T-helper 1 cell (primary cell): ENCODE measurements at regions not wholly inside any gene's neighbourhood (a gene's known extent, or its start where the extent isn't known, plus 50 kb on each side); places are given as distances from the start of the nearest gene placed in this dataset.

Source experiments
- DNase-seq, 5 donors: peaks; one replicate each; pipeline ENCODE4 v3.0.0-alpha.2; 2012 to 2020

DNA sequence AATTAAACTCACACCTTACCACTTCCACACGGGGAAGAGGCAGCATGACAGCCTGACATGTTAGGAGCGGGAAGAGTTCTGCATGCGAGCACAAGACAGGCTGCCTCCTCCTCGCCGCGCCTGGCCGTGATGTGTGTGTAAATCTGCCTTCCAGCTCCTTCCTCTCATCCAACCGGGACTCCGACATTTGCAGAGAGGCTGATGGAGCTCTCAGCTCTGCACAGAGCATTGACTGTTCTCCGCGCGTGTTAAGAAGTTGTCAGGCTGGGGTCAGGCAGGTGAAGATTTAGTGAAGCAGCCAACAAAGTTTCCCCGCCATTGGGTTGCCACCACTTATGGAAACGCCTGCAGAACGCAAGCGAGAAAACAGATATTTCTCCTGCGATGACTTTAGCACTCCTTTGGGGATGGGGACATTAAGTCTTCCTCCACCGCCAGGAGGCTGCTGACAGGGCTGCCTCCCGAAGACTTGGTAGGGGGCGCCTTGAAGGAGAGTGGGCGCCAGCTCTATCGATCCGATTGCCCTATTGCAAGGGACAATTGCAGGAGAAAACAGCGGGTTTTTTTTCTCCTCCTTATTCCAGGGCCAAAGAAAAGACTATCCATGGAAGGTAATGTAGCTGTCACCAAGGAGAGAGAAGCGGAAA lies 213.9 kb upstream of the TSHZ3 start:
- no peak for DNase-seq

- no peak for DNase-seq
Observed at GRCh38 chr19:31567776-31568175, 218.5 kb upstream of the TSHZ3 start.

- DNase-seq: no peak
Observed at GRCh38 chr19:31568724-31569123, 219.5 kb upstream of the TSHZ3 start.

GRCh38 chr19:31570718-31571117 lies 221.5 kb upstream of the TSHZ3 start:
- DNase-seq: no peak

DNA sequence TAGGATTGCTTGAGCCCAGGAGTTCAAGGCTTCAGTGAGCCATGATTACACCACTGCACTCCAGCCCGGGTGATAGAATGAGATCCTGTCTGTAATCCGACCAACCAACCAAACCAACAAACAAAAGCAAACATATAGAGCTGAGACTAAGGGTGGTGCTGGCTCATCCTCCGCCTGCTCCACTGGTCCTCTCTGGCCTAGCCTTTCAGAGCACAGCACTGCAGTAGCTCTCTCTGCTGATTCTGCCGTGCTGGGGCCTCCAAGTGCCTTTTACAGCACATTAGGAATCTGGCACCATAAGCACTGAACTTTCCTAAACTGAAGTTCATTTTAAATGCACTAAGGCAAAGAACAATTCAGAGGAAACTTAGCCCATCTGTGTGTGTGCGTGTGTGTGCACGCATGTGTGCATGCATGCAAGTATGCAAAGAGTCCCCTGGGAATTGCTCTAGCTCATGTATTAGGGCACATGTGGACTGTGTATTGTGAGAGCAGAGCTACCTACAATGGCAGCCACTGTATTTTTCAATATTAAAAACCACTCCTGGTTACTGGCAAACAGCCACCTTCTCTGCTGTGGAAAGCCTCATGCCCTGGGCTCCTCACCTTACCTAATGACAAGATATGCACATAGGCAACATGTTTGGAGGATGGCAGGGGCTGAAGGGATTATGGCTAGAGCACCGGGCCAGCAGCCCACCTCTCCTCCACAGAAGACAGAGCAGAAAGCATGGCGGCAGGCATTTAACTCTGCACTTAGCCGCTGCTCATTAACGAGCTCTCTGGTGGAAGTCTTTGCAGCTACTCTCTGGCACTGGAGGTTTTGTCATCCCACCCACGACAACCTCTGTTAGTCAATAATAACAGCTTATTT lies 223.1 kb upstream of the TSHZ3 start:
- DNase-seq: no peak

GRCh38 chr19:31572976-31573298 lies 223.7 kb upstream of the TSHZ3 start:
- DNase-seq: no peak

GRCh38 chr19:31574251-31574973 lies 225.2 kb upstream of the TSHZ3 start:
- no peak for DNase-seq

GRCh38 chr19:31575846-31576335 lies 226.7 kb upstream of the TSHZ3 start:
- no peak for DNase-seq

- DNase-seq: no peak
Observed at GRCh38 chr19:31578326-31578725, 229.1 kb upstream of the TSHZ3 start.

GRCh38 chr19:31583148-31583547 lies 233.9 kb upstream of the TSHZ3 start:
- no peak for DNase-seq

DNA sequence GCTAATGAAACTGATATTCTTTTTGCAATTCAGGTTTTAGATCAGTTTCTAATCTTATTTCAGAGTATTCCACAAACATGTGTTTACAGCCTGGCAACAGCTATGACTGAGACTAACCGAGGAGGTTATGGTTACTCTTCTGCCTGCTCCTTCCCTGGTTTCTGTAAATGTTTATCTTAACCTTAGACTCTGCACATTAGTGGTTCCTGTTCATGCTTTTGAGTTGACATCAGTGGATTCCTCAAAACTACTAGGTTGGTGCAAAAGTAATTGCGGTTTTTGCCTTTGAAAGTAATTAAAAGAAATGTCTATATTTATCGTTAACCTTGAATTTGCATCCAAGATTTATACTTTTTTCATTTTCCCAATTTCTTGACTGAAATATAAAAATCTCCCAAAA lies 237.0 kb upstream of the TSHZ3 start:
- DNase-seq: no peak

- no peak for DNase-seq
Observed at GRCh38 chr19:31589109-31589508, 239.9 kb upstream of the TSHZ3 start.

DNA sequence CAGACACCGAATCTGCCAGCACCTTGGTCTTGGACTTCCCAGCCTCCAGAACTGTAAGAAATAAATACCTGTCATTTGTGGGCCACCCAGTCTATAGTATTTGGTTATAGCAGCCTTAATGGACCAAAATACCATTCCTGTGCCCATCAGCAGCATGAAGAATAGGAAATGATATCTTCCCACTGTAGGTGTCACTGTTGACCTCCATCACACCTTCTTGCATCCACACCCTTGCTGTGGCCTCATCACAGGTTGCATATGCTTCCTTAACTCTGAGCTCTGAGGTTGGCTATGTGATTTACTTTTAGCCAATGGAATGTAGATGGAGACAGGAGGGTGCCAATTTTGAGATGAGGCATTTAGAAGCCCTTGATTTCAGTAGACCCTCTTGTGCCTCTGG lies 242.0 kb upstream of the TSHZ3 start:
- no peak for DNase-seq

GRCh38 chr19:31592456-31592855 lies 243.2 kb upstream of the TSHZ3 start:
- DNase-seq: no peak

GRCh38 chr19:31594701-31595100 lies 245.5 kb upstream of the TSHZ3 start:
- no peak for DNase-seq

DNA sequence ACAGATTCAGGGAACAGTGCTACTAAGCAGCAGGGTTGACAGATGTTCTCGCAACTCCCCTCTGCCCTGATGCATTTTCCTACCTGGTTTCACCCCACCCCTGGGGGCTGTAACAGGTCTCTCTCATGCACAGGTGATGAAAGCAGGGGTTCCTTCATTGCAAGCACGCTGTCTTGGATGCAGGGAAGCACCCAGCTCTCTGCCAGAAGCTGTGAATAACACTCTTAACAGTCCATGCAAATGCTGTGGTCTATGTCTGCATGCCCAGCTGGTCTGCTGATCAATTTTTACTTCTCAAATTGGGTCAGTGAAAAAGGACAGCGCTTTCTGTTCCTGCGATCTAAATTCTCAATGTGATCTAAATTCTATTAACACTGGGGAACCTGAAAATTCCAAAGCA lies 246.3 kb upstream of the TSHZ3 start:
- DNase-seq: no peak

DNA sequence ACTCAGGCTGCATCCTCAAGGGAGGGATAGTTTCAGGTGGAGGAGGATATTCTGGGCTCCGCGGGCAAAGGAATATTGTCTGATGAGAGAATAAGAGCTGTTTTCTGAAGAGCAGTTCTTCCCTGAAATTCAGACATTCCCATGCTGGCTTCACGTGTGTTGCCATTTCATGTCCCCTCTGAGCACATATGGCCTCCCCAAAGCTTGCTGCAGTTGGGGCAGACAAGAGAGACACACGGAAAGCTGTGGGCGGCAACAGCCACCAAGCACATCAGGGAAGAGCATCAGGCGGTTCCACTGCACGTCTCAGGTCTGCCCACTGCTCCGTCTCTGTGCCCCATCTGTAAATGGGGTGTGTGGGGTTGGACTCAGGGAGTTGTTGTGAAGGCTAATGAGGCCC lies 247.5 kb upstream of the TSHZ3 start:
- DNase-seq: no peak

DNA sequence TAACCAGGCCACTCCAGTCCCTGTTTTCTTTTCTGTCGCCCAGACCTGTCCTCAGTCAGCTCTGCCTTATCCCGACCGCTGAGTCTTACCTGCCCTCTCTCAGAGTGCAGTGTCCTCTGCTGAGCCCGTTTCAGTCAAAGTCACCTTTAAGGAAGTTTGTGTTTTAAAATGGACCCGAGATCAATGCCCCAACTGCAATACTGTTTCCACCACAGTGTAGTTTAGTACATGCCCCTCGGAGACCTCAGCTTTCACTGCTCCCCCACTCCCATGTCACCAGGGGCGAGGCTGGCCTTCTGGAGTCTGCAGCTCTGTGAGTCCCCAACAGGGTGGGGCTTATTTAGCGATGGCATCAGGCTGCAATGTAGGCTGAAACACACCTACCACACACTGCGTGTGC lies 248.4 kb upstream of the TSHZ3 start:
- no peak for DNase-seq

- no peak for DNase-seq
Observed at GRCh38 chr19:31598730-31599238, 249.5 kb upstream of the TSHZ3 start.

GRCh38 chr19:31600731-31601295 lies 251.6 kb upstream of the TSHZ3 start:
- DNase-seq: no peak

DNA sequence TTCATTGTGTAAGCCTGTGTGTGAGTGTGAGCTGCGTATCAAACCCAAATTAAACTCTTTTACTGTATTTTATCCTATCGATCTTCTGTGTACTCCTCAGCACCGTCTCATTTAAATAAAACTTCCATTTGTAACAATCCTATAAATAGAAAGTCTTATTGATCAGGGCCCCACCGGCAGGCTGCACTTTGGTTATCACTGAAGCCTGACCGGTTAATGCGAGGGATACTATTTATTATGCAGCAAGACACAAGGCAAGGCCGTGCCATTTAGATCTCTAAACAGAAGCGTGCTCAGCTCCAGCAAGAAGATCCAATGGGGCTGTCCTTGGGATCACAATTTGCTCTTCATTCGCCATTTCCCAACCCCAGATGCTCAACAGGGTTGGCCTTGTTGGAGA lies 252.6 kb upstream of the TSHZ3 start:
- no peak for DNase-seq

- DNase-seq: no peak
Observed at GRCh38 chr19:31602548-31602947, 253.3 kb upstream of the TSHZ3 start.

GRCh38 chr19:31604493-31605040 lies 255.3 kb upstream of the TSHZ3 start:
- DNase-seq: no peak
